ENCODE measurements at regions not wholly inside any gene's neighbourhood (a gene's known extent, or its start where the extent isn't known, plus 50 kb on each side); places are given as distances from the start of the nearest gene placed in this dataset.

GRCh38 chr2:151096235-151096634 is 165.4 kb downstream of the RBM43 start:
- no peak overlapping the region for H3K27ac ChIP-seq
- WGBS, 10 experiments: 0 to 100% (median 80%) methylated on average over 1 to 3 of the region's 3 CpGs; no CpG with 5 or more reads in 3 of the 10 experiments
- in situ Hi-C loops (cut with MboI; ENCODE audit: low pct_unique_long_range_greater_than_20kb in 2 of 9, low sequenced_read_pairs in 9 of 9, unreplicated experiment in 9 of 9): loop anchor here in 1 of 9 experiments (25.0 kb wide), 1 partner anchor 141 kb away; no protein-coding TSS in a partner anchor
- peaks cover 0 to 12% of the 10 kb centered on the region in 2 donors for H3K4me1 ChIP-seq (replicated peaks in 1 of 2)
- no peak for ATAC-seq (replicated peaks in 6 of 8)
- H3K4me3 ChIP-seq: no peak overlapping the region

DNA sequence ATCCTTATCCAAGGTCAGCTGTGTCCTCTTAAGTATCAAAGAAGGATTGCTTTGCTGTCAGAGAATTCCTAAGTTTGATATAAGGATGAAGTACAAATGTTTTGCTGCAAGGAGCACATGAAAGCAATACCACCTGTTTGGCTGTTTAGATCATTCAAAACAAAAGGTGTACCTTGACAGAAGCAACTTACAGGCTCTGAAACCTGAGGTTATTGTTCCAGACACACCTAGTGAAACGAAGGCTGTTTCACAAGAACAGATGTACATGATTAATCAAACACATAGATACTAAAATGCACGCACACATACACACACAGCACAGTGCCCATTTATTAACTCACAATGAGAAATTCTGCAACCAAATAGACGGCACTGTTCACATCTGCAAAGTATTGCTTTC is 166.2 kb downstream of the RBM43 start:
- no peak overlapping the region for H3K4me3 ChIP-seq
- in situ Hi-C loops (cut with MboI; ENCODE audit: low pct_unique_long_range_greater_than_20kb in 2 of 9, low sequenced_read_pairs in 9 of 9, unreplicated experiment in 9 of 9): loop anchor here in 1 of 9 experiments (25.0 kb wide), 1 partner anchor 142 kb away; no protein-coding TSS in a partner anchor
- 56 to 80% (median 68%) methylated on average over 1 to 3 of the region's 3 CpGs; no CpG with 5 or more reads in 3 of the 10 experiments for WGBS, 10 experiments
- peaks cover 0 to 12% of the 10 kb centered on the region in 2 donors for H3K4me1 ChIP-seq (replicated peaks in 1 of 2)
- ATAC-seq (replicated peaks in 6 of 8): peak in 1 of 8 experiments; percentile 52
- no peak overlapping the region for H3K27ac ChIP-seq

- no peak for ATAC-seq (replicated peaks in 6 of 8)
- in situ Hi-C loops (cut with MboI; ENCODE audit: low pct_unique_long_range_greater_than_20kb in 2 of 9, low sequenced_read_pairs in 9 of 9, unreplicated experiment in 9 of 9): loop anchor here in 1 of 9 experiments (25.0 kb wide), 1 partner anchor 146 kb away; no protein-coding TSS in a partner anchor
- 0 to 100% (median 70%) methylated on average over 1 to 3 of the region's 3 CpGs; no CpG with 5 or more reads in 4 of the 10 experiments for WGBS, 10 experiments
These were observed 170.1 kb downstream of the RBM43 start for GRCh38 chr2:151091583-151091982.

DNA sequence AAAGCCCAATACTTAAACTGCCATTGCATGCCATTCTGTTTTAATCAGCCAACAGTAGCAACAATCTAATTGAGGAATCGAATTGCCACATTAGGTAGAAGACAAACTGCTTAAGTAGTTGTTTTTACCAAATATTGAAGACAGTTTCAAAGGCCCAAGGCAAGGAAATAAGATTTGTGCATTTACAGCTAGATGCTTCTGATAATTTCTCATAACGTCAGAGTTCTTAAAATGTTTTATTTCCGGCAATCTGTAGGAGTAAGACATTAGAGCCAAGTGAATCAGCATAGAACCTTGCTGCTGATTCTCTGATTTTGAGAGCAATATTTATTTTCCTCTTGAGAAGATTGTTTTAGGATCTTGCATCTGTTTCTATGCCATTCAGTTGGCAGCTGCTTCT is 174.3 kb downstream of the RBM43 start:
- WGBS, 10 experiments: 55 to 100% (median 86%) methylated on average over 1 to 3 of the region's 3 CpGs
- peaks cover 12 to 20% of the 10 kb centered on the region in 2 donors for H3K4me1 ChIP-seq (replicated peaks in 1 of 2)
- in situ Hi-C loops (cut with MboI; ENCODE audit: low pct_unique_long_range_greater_than_20kb in 2 of 9, low sequenced_read_pairs in 9 of 9, unreplicated experiment in 9 of 9): loop anchor here in 1 of 9 experiments (25.0 kb wide), 1 partner anchor 150 kb away; no protein-coding TSS in a partner anchor
- no peak overlapping the region for H3K27ac ChIP-seq
- ATAC-seq (replicated peaks in 6 of 8): no peak
- H3K4me3 ChIP-seq: no peak overlapping the region

More at GRCh38 chr2:151091583-151091982, 170.1 kb downstream of the RBM43 start:
- Histone ChIP-seq H3K27ac (no peak overlapping the region), H3K4me1 (replicated peaks in 1 of 2) (peaks cover 0 to 8% of the 10 kb centered on the region in 2 donors), H3K4me3 (no peak overlapping the region)

DNA sequence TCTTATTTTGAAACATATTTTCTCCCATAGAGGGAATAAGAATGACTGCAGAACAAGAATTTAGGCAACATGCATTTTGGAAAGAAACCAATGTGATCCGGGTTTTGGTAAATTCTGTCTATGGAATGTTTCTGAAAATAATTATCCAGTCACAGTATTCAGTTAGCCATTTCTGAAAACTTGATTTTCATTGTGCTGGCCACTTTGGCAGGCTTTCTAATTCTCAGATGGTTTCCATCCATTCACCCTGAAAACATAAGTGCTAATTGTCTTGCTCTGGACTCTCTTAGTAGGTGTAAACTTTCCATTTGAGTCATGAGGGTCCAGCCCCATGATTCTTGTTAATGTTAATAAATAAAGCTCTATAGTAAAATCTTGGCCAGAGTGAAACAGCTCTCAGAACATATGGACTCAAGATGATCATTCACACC is 176.5 kb downstream of the RBM43 start:
- WGBS, 10 experiments: 0 to 100% (median 24%) methylated on average over 1 of the region's 1 CpG; no CpG with 5 or more reads in 4 of the 10 experiments
- Histone ChIP-seq H3K4me3 (no peak overlapping the region), H3K27ac (no peak overlapping the region), H3K4me1 (replicated peaks in 1 of 2) (peaks cover 12 to 20% of the 10 kb centered on the region in 2 donors)
- peak in 2 of 8 experiments; percentile 23 to 66 for ATAC-seq (replicated peaks in 6 of 8)
- in situ Hi-C loops (cut with MboI; ENCODE audit: low pct_unique_long_range_greater_than_20kb in 2 of 9, low sequenced_read_pairs in 9 of 9, unreplicated experiment in 9 of 9): loop anchor here in 1 of 9 experiments (25.0 kb wide), 1 partner anchor 152 kb away; no protein-coding TSS in a partner anchor

DNA sequence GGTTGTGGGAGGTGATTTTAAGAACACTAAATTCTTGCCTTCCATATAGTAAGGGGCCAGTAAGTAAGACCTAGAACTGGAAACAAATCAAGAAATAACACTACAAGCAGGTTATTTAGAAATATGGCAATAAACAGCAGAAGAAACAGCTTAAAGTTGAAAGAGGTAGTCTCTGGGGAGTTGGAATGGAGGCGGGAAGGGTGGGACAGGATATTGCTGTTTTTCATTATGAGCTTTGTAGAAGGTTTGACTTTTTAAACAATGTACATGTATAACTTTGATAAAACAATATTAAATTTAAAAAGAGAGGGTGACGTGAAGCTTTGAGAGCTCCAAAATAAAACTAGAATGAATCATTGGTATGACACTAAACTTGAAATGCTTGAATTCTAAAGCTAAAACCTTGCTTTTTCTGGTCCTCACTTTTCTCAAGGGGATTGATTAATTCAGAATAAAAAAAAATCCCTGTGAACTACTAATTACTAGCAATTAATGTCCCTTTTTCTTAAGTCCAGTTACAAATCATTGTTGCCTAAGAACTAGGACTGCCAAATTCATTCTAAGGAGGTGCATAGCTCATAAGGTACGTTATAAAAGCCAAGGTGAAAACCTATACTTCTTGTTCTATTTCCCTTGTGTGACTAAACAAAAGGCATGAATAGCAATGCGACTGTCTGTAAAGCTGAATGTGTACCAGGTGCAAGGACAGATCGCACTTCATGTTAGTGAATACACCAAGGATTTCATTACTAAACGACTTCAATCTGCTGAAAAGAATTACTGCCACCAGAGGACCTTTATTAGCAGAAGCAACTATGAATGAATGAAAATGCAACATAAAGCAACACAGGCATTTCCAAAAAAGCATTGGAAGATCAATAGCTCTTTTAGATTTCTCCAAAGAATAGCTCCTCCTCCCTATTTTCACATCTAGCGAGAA is 177.5 kb downstream of the RBM43 start:
- in situ Hi-C loops (cut with MboI; ENCODE audit: low pct_unique_long_range_greater_than_20kb in 2 of 9, low sequenced_read_pairs in 9 of 9, unreplicated experiment in 9 of 9): loop anchor here in 1 of 9 experiments (25.0 kb wide), 1 partner anchor 153 kb away; no protein-coding TSS in a partner anchor
- H3K27ac ChIP-seq: no peak overlapping the region
- peak in 5 of 8 experiments; percentile 17 to 54 (median 36) for ATAC-seq (replicated peaks in 6 of 8)
- whole genome bisulfite sequencing, 10 experiments: 17 to 60% (median 40%) methylated on average over 3 to 7 of the region's 7 CpGs
- H3K4me3 ChIP-seq: no peak overlapping the region
- H3K4me1 ChIP-seq (replicated peaks in 1 of 2): peaks cover 12 to 16% of the 10 kb centered on the region in 2 donors

GRCh38 chr2:151078889-151079288 is 182.8 kb downstream of the RBM43 start:
- H3K4me1 ChIP-seq (replicated peaks in 1 of 2): peaks cover under 1 to 5% of the 10 kb centered on the region in 2 donors
- in situ Hi-C loops (cut with MboI; ENCODE audit: low pct_unique_long_range_greater_than_20kb in 2 of 9, low sequenced_read_pairs in 9 of 9, unreplicated experiment in 9 of 9): loop anchor here in 1 of 9 experiments (25.0 kb wide), 1 partner anchor 158 kb away; no protein-coding TSS in a partner anchor
- H3K4me3 ChIP-seq: no peak overlapping the region
- no peak for ATAC-seq (replicated peaks in 6 of 8)
- no peak overlapping the region for H3K27ac ChIP-seq

DNA sequence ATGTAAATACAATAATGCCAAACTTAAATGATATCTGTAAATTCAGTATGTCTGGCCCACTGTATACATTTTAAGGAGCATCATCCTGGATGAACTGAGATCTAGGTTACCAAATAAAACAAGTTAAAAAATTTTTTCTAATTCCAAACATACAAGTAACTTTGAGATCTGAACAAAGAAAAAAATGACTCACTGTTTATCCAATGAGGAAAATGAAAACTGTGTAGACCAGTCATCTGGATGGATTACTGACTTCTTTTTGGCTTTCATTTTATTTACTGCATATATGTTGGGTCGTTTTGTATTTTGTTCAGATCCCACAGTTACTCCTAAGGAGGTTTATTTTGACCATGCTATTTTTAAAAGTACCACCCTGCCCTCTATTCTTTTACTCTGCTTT is 189.8 kb downstream of the RBM43 start:
- in situ Hi-C loops (cut with MboI; ENCODE audit: low pct_unique_long_range_greater_than_20kb in 2 of 9, low sequenced_read_pairs in 9 of 9, unreplicated experiment in 9 of 9): no loop called here
- WGBS, 10 experiments: 0 to 91% (median 67%) methylated on average over 1 of the region's 1 CpG; no CpG with 5 or more reads in 1 of the 10 experiments
- H3K4me1 ChIP-seq (replicated peaks in 1 of 2): no peaks in the 10 kb centered on the region
- H3K27ac ChIP-seq: no peak overlapping the region
- no peak for ATAC-seq (replicated peaks in 6 of 8)
- H3K4me3 ChIP-seq: no peak overlapping the region

DNA sequence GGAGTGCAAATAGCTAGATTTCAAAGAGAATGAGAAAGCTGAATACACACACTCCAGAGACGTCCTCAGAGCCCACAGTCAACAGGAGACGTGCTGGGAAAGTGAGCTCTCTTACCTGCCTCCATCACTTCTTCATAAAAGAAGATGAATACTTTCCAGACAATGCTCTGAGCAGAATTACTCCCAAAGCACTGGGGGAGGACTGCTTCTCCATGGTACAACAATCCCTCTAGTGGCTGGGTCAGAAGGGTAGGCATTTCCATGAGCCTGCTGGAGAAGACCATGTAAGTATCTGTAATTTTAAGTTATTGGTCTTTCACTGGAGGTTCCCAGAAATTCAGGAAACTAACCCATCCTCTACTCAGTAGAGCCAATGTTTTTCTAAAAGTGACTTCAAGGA is 190.3 kb downstream of the RBM43 start:
- ATAC-seq (replicated peaks in 6 of 8): peak in 4 of 8 experiments; percentile 78 to 91 (median 83)
- Histone ChIP-seq H3K27ac (no peak overlapping the region), H3K4me3 (no peak overlapping the region), H3K4me1 (replicated peaks in 1 of 2) (no peaks in the 10 kb centered on the region)
- WGBS, 10 experiments: 10 to 67% (median 60%) methylated on average over 1 to 2 of the region's 2 CpGs; no CpG with 5 or more reads in 7 of the 10 experiments
- in situ Hi-C loops (cut with MboI; ENCODE audit: low pct_unique_long_range_greater_than_20kb in 2 of 9, low sequenced_read_pairs in 9 of 9, unreplicated experiment in 9 of 9): no loop called here

DNA sequence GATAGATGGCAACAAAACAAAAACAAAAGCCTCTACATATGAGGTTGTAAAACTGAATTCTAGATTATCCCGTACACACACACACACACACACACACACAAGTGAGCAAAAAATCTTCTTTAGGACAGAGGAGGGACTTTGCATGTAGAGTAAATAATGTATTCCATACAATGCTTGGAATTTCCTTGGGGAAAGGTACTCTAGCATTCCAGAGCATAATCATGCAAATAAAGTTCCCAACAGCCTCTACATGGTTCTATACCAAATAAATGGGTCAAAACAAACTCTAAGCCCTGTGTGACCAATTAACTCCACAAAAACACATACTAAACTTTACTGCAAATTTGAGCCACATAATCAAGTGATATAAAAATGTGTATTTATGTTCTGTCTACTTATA is 191.4 kb downstream of the RBM43 start:
- Histone ChIP-seq H3K4me1 (replicated peaks in 1 of 2) (no peaks in the 10 kb centered on the region), H3K4me3 (no peak overlapping the region), H3K27ac (no peak overlapping the region)
- peak in 1 of 8 experiments; percentile 30 for ATAC-seq (replicated peaks in 6 of 8)
- WGBS, 10 experiments: 33 to 50% (median 33%) methylated on average over 1 of the region's 1 CpG; no CpG with 5 or more reads in 7 of the 10 experiments
- in situ Hi-C loops (cut with MboI; ENCODE audit: low pct_unique_long_range_greater_than_20kb in 2 of 9, low sequenced_read_pairs in 9 of 9, unreplicated experiment in 9 of 9): no loop called here

DNA sequence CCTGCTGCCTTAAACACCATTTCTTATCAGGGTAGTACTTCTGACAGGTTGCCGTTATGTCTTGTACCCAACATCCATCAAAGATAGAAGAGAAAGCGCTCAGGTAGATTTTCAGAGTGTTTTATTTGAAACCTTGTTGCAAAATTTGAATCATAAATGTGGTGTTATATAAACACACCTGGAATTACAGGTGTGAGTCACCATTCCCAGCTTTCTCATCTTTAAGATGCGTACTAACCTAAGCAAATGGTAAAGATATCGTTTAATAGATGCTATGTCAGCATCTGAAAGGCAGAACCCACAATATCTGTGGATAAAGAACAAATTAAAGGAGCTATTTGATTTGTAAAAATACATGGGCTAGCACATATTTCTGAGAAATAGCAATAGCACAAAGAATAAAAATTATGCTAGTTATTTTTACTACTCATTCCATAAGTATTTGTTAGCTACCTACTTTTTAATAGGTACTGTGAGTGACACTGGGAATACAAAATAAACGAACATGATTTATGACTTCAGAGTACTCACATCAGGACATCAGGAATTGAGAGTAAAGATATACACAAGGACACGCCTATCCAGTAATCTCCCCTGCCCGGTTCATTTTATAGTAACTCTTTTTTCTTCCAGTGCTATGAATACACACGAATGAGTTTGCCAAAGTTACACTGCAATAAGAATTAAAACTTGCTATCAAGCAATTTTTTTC is 193.8 kb downstream of the RBM43 start:
- 59 to 97% (median 83%) methylated on average over 3 to 8 of the region's 8 CpGs; no CpG with 5 or more reads in 1 of the 10 experiments for WGBS, 10 experiments
- H3K4me3 ChIP-seq: no peak overlapping the region
- no peak for ATAC-seq (replicated peaks in 6 of 8)
- H3K4me1 ChIP-seq (replicated peaks in 1 of 2): peaks cover 5 to 8% of the 10 kb centered on the region in 2 donors
- in situ Hi-C loops (cut with MboI; ENCODE audit: low pct_unique_long_range_greater_than_20kb in 2 of 9, low sequenced_read_pairs in 9 of 9, unreplicated experiment in 9 of 9): no loop called here
- no peak overlapping the region for H3K27ac ChIP-seq

DNA sequence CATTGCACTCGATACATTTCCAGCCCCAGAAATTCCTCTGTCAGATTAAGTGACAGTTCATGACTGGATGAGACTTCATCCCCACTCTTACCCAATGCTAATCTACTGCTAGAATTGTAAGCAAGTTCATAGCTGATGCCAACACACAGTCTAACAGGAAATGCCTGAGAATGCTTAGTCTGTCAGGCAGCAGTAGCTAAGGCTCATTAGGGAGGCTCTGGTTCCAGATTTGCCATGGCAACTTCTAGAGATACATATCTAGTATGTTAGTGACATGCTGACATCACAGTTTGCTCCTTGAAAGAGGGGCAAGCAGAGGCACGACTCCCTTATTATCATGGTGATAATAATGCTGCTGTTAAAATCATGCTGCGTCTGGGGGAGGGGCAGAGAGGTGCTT is 198.4 kb downstream of the RBM43 start:
- in situ Hi-C loops (cut with MboI; ENCODE audit: low pct_unique_long_range_greater_than_20kb in 2 of 9, low sequenced_read_pairs in 9 of 9, unreplicated experiment in 9 of 9): no loop called here
- no peak overlapping the region for H3K4me3 ChIP-seq
- WGBS, 10 experiments: 20 to 100% (median 75%) methylated on average over 1 to 3 of the region's 3 CpGs; no CpG with 5 or more reads in 1 of the 10 experiments
- peak; percentile 58 to 99 (median 83) for ATAC-seq (replicated peaks in 6 of 8)
- no peak overlapping the region for H3K27ac ChIP-seq
- peaks cover 5 to 24% of the 10 kb centered on the region in 2 donors for H3K4me1 ChIP-seq (replicated peaks in 1 of 2)

Measured in motor neuron (in vitro differentiated cells).